Effector memory CD8-positive, alpha-beta T cell (primary cell): ENCODE measurements at regions not wholly inside any gene's neighbourhood (a gene's known extent, or its start where the extent isn't known, plus 50 kb on each side); places are given as distances from the start of the nearest gene placed in this dataset.
"Not testable (repeated sequence)": the region's sequence is repeated elsewhere in the genome, so short reads cannot be mapped to it uniquely, and the experiment has no call there.

Source experiments
- ATAC-seq: fragments of 150-1000 bp; cut with Tn5 transposase; replicated peaks from 2 replicates; pipeline ENCODE4 v1.10.0; 2021; ENCODE audit warnings: mild to moderate bottlenecking, moderate library complexity
- DNase-seq, 3 experiments: peaks; one replicate each; pipeline ENCODE4 v3.0.0; 2021
- H3K27ac Mint-ChIP-seq, 2 donors: one replicate each; pipeline ENCODE4 v1.8.0; 2022; ENCODE audit warnings: mild to moderate bottlenecking in 2 of 2, mixed read lengths in 2 of 2, moderate library complexity in 2 of 2
- H3K27me3 Mint-ChIP-seq, 2 donors: one replicate each; pipeline ENCODE4 v1.8.0; 2022; ENCODE audit warnings: mixed read lengths in 2 of 2
- H3K36me3 Mint-ChIP-seq: one replicate; pipeline ENCODE4 v1.8.0; 2022; ENCODE audit warnings: mild to moderate bottlenecking, moderate library complexity, mixed read lengths; ENCODE audit not compliant: insufficient read depth
- H3K4me1 Mint-ChIP-seq, 2 donors: one replicate each; pipeline ENCODE4 v1.8.0; 2022; ENCODE audit warnings: low read depth in 2 of 2, mixed read lengths in 2 of 2
- H3K4me3 Mint-ChIP-seq, 2 donors: one replicate each; pipeline ENCODE4 v1.8.0; 2022; ENCODE audit warnings: mild to moderate bottlenecking in 2 of 2, mixed read lengths in 2 of 2, moderate library complexity in 2 of 2
- H3K9me3 Mint-ChIP-seq, 2 donors: one replicate each; pipeline ENCODE4 v1.8.0; 2022; ENCODE audit warnings: mixed read lengths in 2 of 2

GRCh38 chr6:27672113-27672799, 199.4 kb upstream of the ZNF184 start:
- H3K36me3 Mint-ChIP-seq, result peaks cover 55% of the 10 kb centered on the region
- H3K9me3 Mint-ChIP-seq, result peaks cover 4 to 15% of the 10 kb centered on the region in 2 donors
- ATAC-seq (peak; percentile 61), DNase-seq (peak in 2 of 3 experiments; percentile 19 to 28)
- H3K4me1 Mint-ChIP-seq, result peaks cover 13 to 26% of the 10 kb centered on the region in 2 donors
- H3K27me3 Mint-ChIP-seq, result peaks cover 81 to 99% of the 10 kb centered on the region in 2 donors
- H3K27ac Mint-ChIP-seq, result peak overlapping the region; percentile 46 to 83
- peak overlapping the region; percentile 31 to 74 for H3K4me3 Mint-ChIP-seq

DNA sequence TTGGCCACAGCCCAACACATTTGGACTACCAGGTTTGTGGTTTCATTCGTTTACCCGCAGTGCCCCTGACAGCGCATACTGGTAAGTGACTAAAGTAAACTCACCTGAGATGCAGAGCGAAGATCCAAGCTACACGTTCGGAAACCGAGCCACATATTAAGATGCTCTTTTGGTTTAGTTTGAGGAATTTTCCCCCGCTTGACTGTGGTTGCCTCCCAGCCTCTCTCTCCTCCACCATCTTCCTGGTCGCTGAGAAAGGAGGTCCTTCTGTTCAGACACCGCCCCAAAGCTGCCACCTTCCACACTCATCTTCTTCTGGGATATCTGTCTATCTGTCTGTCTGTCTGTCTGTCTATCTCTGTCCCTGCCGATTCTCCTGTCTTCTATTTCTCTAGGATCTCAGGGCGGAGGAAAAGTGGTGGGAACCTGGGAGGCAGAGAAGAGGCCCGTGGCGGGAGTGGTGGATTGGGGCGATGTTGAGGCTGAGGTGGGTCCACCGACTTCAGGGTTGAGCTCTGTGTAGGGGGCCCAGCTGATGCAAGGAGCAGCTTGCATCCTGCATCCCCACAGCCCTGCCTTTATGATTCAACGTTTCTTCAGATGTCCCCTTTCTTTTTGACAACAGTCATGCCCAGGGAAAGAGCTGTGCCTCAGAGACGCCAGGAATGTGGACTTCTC, 196.9 kb upstream of the ZNF184 start:
- Mint-ChIP-seq H3K9me3 (peaks cover 4 to 15% of the 10 kb centered on the region in 2 donors), H3K27ac (peak overlapping the region; percentile 14 to 27), H3K27me3 (peaks cover 86 to 98% of the 10 kb centered on the region in 2 donors), H3K4me3 (peak overlapping the region in 1 of 2 donors; percentile 19), H3K36me3 (peaks cover 56% of the 10 kb centered on the region), H3K4me1 (peaks cover 13 to 26% of the 10 kb centered on the region in 2 donors)
- ATAC-seq (no peak), DNase-seq (no peak)

DNA sequence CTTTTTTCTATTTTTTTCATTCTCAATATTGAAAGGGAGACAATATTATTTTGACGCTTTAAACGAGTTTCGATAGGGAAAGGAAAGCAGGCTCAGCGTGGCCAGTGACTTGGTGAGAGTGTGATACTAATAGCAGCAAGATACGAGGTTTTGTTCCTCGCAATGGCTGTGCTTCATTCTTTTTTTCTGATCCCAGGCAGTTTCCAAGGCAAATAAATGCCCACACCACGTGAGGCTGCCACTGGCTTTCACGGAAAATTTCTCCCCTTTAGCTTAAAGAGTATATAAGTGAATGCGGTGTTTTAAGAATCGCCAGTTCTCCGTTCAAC, 196.4 kb upstream of the ZNF184 start:
- Mint-ChIP-seq H3K27me3 (peaks cover 87 to 93% of the 10 kb centered on the region in 2 donors), H3K27ac (peak overlapping the region in 1 of 2 donors; percentile 67), H3K36me3 (peaks cover 56% of the 10 kb centered on the region), H3K4me3 (peak overlapping the region in 1 of 2 donors; percentile 19), H3K9me3 (peaks cover 4 to 15% of the 10 kb centered on the region in 2 donors), H3K4me1 (peaks cover 13 to 26% of the 10 kb centered on the region in 2 donors)
- DNase-seq (no peak), ATAC-seq (no peak)

DNA sequence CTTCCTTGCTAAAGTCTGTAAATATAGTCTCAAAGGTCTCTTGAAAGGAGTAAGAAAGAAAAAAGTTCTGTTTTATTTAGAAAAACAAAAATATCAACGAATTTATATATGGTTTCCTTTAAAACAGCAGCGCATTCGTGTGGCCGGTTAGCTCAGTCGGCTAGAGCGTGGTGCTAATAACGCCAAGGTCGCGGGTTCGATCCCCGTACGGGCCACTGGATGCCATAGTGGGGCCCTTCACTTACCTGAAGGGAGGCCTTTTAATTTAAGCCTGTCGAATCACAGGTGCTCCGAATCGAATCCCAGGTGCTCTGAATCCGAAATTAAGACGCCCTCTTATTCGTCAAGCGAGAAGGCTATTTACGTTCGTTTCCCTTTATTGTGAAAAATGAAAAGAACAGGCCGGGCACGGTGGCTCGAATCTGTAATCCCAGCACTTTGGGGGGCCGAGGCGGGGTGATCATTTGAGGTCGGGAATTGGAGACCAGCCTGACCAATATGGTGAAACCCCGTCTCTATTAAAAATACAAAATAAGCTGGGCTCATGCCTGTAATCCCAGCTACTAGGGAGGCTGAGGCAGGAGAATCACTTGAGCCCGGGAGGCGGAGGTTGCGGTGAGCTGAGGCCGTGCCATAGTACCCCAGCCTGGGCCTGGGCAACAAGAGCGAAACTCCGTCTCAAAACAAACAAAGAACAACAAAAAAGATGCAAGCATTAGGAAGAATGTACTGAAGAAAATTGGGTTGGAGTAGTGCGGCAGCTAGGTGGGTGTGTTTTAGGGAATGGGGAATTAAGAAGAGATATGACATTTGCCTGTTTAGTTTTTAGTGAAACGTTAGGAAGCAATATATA, 195.8 kb upstream of the ZNF184 start:
- Mint-ChIP-seq H3K27ac (peak overlapping the region; percentile 67), H3K36me3 (peaks cover 56% of the 10 kb centered on the region), H3K4me3 (peak overlapping the region; percentile 17 to 57), H3K27me3 (peaks cover 83 to 87% of the 10 kb centered on the region in 2 donors), H3K4me1 (peaks cover 13 to 26% of the 10 kb centered on the region in 2 donors), H3K9me3 (peaks cover 4 to 15% of the 10 kb centered on the region in 2 donors)
- DNase-seq (peak in 1 of 3 experiments; percentile 14), ATAC-seq (no peak)

DNA sequence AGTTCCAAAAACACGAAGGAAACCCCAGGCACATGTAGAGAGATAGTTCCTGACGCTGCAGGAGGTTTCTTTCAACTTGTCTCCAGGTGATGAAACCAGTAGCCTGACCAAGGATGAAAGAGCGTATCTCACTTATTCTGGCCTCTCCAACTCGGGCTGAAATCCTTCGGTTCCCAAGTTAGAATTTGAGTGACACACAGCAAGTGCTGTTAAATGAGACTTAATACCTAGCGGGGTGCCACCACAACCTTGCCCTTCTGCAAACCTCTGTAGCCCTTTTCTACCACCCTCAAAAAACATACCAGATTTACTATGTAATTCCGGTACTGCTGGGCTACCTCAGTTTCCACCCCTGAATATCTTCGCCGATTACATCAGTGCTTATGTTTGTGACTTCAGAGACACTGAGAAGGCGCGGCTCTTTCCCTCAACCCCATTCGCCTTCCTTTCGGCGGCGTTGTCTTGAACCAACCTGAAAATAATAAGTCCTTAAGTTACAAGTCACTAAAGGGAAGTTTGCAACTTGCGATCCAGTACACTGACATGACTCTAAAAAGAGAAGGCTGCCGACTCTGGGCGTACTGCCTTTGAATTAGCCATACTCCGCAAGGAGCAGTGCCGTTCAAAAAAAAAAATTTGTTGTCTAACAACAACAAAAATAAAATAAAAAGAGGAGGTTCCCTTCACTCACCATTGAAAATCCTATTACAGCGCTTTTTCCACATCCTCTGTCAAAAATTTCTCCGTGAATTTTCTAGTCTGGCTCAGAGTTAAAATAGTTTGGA, 194.9 kb upstream of the ZNF184 start:
- Mint-ChIP-seq H3K27ac (peak overlapping the region; percentile 67), H3K4me3 (peak overlapping the region; percentile 17 to 57), H3K36me3 (peaks cover 53% of the 10 kb centered on the region), H3K4me1 (peaks cover 12 to 25% of the 10 kb centered on the region in 2 donors), H3K9me3 (peaks cover 0 to 6% of the 10 kb centered on the region in 2 donors), H3K27me3 (peaks cover 82 to 87% of the 10 kb centered on the region in 2 donors)
- ATAC-seq (no peak), DNase-seq (no peak)

DNA sequence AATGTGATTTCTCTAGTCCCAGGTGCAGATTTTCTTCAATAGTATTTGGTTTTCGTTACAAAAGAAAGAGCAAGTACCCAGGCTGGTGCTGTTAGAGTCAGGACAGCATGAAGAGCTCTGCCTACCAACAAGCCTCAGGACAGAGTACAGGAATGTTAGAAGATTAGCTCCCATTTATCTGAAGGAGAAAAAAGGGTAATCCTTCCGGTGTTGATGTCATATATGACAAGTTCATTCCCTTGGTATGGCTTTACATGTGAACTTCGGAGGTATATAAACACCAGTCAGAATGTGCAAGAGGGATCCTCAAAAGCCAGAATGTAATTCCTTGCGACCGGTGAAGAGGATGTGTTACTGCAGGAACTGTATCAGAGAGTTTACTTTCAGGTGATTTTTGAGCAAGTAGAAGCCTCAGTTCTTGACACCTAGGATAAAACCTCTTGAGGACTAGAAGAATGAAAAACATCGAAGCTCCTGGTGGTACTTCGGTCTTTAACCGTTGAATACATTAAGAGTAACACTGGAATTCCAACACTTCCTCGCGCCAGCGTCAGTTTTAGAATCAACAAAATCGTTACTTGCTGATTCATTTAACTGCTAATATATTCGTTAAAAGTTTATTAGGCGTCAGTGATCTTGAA, 194.2 kb upstream of the ZNF184 start:
- Mint-ChIP-seq H3K4me3 (peak overlapping the region in 1 of 2 donors; percentile 57), H3K4me1 (peaks cover 6 to 18% of the 10 kb centered on the region in 2 donors), H3K27ac (no peak overlapping the region), H3K36me3 (peaks cover 46% of the 10 kb centered on the region), H3K9me3 (no peaks in the 10 kb centered on the region), H3K27me3 (peaks cover 76 to 87% of the 10 kb centered on the region in 2 donors)
- DNase-seq (no peak), ATAC-seq (no peak)

DNA sequence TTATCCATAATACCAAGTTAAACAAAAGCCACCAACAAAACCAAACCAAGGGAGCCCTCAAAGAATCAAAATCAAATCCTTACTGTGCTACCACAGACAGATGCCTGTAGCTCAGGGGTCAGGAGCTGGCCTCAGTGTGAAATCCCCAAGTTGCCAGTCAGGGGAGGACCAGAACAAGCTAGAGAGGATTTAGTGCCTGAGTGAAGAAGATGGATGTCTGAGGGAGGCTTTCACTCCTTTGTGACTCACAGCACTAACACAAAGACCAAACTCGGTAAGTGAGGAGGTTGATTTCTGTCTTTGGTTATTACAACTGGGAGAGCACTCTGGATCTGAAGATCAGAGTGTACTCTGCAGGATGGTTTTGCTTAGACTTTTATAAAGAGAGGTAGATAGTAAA, 189.9 kb upstream of the ZNF184 start:
- peaks cover 11% of the 10 kb centered on the region for H3K36me3 Mint-ChIP-seq
- peaks cover under 1% of the 10 kb centered on the region in 2 donors for H3K4me1 Mint-ChIP-seq
- H3K9me3 Mint-ChIP-seq, result no peaks in the 10 kb centered on the region
- DNase-seq, result no peak
- no peak overlapping the region for H3K4me3 Mint-ChIP-seq
- H3K27me3 Mint-ChIP-seq, result peaks cover 50 to 57% of the 10 kb centered on the region in 2 donors
- ATAC-seq, result no peak
- no peak overlapping the region for H3K27ac Mint-ChIP-seq

DNA sequence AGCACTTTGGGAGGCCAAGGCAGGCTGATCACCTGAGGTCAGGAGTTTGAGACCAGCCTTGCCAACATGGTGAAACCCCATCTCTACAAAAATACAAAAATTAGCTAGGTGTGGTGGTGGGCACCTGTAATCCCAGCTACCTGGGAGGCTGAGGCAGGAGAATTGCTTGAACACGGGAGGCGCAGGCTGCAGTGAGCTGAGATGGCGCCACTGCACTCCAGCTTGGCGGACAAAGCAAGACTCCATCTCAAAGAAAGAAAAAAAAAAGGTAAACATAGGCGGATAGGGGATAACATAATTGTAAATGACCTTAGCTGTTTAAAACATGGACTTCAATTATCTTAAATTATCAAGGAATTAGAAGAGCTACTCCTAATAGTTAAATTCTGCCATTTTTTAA, 189.3 kb upstream of the ZNF184 start:
- not testable (repeated sequence) for H3K4me1 Mint-ChIP-seq, DNase-seq, ATAC-seq, H3K9me3 Mint-ChIP-seq, H3K36me3 Mint-ChIP-seq, H3K4me3 Mint-ChIP-seq, H3K27ac Mint-ChIP-seq
- H3K27me3 Mint-ChIP-seq, result peaks cover 44 to 57% of the 10 kb centered on the region in 2 donors

DNA sequence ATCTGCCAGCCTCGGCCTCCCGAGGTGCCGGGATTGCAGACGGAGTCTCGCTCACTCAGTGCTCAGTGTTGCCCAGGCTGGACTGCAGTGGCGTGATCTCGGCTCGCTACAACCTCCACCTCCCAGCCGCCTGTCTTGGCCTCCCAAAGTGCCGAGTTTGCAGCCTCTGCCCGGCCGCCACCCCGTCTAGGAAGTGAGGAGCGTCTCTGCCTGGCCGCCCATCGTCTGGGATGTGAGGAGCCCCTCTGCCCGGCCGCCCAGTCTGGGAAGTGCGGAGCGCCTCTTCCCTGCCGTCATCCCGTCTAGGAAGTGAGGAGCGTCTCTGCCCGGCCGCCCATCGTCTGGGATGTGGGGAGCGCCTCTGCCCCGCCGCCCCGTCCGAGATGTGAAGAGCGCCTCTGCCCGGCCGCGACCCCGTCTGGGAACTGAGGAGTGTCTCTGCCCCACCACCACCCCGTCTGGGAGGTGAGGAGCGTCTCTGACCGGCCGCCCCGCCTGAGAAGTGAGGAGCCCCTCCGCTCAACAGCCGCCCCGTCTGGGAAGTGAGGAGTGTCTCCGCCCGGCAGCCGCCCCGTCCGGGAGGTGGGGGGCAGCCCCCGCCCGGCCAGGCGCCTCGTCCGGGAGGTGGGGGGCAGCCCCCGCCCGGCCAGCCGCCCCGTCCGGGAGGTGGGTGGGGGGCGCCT, 180.4 kb upstream of the ZNF184 start:
- peaks cover 68 to 90% of the 10 kb centered on the region in 2 donors for H3K27me3 Mint-ChIP-seq

DNA sequence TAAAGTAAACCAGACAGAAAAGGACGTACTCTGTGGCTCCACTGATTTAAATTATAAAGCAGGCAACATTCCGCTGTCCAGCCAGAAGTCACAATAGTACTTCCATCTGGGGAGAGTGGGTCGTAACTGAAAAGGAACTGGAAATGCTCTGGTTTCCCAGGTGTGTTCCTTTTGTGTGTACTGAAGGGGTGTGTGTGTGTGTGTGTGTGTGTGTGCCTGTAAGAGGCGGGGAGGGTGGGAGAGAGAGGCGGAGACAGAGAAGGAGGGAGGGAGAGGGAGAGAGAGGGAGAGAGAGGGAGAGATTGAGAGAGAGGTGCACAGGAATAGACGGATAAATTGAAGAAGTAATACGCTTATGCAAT, 178.4 kb upstream of the ZNF184 start:
- Mint-ChIP-seq H3K27ac (no peak overlapping the region), H3K4me3 (no peak overlapping the region), H3K27me3 (peaks cover 72 to 92% of the 10 kb centered on the region in 2 donors), H3K9me3 (no peaks in the 10 kb centered on the region), H3K4me1 (peaks cover 0 to 2% of the 10 kb centered on the region in 2 donors), H3K36me3 (peaks cover 4% of the 10 kb centered on the region)
- no peak for DNase-seq
- ATAC-seq, result no peak

More for the DNA sequence above, 180.4 kb upstream of the ZNF184 start:
- DNase-seq, H3K27ac Mint-ChIP-seq, ATAC-seq, H3K36me3 Mint-ChIP-seq, H3K4me1 Mint-ChIP-seq, H3K9me3 Mint-ChIP-seq, H3K4me3 Mint-ChIP-seq: not testable (repeated sequence)

GRCh38 chr6:27650620-27651370, 177.9 kb upstream of the ZNF184 start:
- H3K4me3 Mint-ChIP-seq, result no peak overlapping the region
- H3K27me3 Mint-ChIP-seq, result peaks cover 74 to 92% of the 10 kb centered on the region in 2 donors
- peak in 1 of 3 experiments; percentile 8 for DNase-seq
- H3K36me3 Mint-ChIP-seq, result peaks cover 4% of the 10 kb centered on the region
- no peaks in the 10 kb centered on the region for H3K9me3 Mint-ChIP-seq
- H3K27ac Mint-ChIP-seq, result no peak overlapping the region
- ATAC-seq, result no peak
- H3K4me1 Mint-ChIP-seq, result peaks cover 0 to 2% of the 10 kb centered on the region in 2 donors
